ENCODE measurements at regions not wholly inside any gene's neighbourhood (a gene's known extent, or its start where the extent isn't known, plus 50 kb on each side); places are given as distances from the start of the nearest gene placed in this dataset.

- TF ChIP-seq, protein P1, sequence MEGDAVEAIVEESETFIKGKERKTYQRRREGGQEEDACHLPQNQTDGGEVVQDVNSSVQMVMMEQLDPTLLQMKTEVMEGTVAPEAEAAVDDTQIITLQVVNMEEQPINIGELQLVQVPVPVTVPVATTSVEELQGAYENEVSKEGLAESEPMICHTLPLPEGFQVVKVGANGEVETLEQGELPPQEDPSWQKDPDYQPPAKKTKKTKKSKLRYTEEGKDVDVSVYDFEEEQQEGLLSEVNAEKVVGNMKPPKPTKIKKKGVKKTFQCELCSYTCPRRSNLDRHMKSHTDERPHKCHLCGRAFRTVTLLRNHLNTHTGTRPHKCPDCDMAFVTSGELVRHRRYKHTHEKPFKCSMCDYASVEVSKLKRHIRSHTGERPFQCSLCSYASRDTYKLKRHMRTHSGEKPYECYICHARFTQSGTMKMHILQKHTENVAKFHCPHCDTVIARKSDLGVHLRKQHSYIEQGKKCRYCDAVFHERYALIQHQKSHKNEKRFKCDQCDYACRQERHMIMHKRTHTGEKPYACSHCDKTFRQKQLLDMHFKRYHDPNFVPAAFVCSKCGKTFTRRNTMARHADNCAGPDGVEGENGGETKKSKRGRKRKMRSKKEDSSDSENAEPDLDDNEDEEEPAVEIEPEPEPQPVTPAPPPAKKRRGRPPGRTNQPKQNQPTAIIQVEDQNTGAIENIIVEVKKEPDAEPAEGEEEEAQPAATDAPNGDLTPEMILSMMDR (IDR thresholded peaks at IDR 0.05), result no peak
- TF ChIP-seq ZFX (IDR thresholded peaks at IDR 0.05; ENCODE audit: borderline replicate concordance), result no peak
Measured at GRCh38 chr15:35701402-35702046, 155.6 kb upstream of the DPH6 start.

Measured in 22Rv1 (cell line).